Sigmoid colon (tissue), 4 donors: ENCODE measurements at regions not wholly inside any gene's neighbourhood (a gene's known extent, or its start where the extent isn't known, plus 50 kb on each side); places are given as distances from the start of the nearest gene placed in this dataset.

ENCODE experiments used
- EP300 ChIP-seq, 4 donors: sonication (generic); formaldehyde crosslinking; IDR thresholded peaks; one replicate each; pipeline ENCODE4 v1.6.1; 2017; ENCODE audit warnings: antibody characterized with exemption in 4 of 4
- POLR2A ChIP-seq, 2 donors: fragments of 450-650 bp; IDR thresholded peaks; one replicate each; pipeline ENCODE4 v1.6.1; 2016; ENCODE audit warnings: antibody characterized with exemption in 2 of 2, mild to moderate bottlenecking in 2 of 2, moderate library complexity in 2 of 2
- POLR2AphosphoS5 ChIP-seq, 4 donors: sonication (generic); formaldehyde crosslinking; IDR thresholded peaks; one replicate each; pipeline ENCODE4 v1.6.1; 2017; ENCODE audit warnings: antibody characterized with exemption in 4 of 4
- TF ChIP-seq, protein P1 (sequence below), 4 experiments: fragments of 450-650 bp in 3 of 4; fragments of 200-600 bp in 1 of 4; IDR thresholded peaks; one replicate each; pipeline ENCODE4 v1.5.1; 2016 to 2019; ENCODE audit warnings: antibody characterized with exemption in 4 of 4, mild to moderate bottlenecking in 3 of 4, moderate library complexity in 2 of 4

DNA sequence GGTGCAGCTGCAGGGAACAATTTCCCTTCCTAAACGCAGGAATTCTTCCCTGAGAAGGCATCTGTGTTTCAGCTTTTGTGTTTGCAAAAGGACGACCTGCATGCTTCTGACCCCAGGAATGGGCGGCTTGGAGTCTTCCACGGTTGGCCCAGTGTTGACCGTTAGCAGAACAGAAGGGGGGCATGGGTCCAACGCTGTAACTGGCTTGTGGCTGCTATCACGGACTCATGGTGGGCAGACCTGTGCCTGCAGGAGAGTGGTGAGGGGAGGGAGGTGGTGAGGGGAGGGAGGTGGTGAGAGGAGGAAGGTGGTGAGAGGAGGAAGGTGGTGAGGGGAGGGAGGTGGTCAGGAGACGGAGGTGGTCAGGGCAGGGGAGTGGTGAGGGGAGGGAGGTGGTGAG is 388.6 kb upstream of the IRX4 start:
- TF ChIP-seq, protein P1, sequence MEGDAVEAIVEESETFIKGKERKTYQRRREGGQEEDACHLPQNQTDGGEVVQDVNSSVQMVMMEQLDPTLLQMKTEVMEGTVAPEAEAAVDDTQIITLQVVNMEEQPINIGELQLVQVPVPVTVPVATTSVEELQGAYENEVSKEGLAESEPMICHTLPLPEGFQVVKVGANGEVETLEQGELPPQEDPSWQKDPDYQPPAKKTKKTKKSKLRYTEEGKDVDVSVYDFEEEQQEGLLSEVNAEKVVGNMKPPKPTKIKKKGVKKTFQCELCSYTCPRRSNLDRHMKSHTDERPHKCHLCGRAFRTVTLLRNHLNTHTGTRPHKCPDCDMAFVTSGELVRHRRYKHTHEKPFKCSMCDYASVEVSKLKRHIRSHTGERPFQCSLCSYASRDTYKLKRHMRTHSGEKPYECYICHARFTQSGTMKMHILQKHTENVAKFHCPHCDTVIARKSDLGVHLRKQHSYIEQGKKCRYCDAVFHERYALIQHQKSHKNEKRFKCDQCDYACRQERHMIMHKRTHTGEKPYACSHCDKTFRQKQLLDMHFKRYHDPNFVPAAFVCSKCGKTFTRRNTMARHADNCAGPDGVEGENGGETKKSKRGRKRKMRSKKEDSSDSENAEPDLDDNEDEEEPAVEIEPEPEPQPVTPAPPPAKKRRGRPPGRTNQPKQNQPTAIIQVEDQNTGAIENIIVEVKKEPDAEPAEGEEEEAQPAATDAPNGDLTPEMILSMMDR (IDR thresholded peaks at IDR 0.05), result no peak
- TF ChIP-seq POLR2AphosphoS5 (IDR thresholded peaks at IDR 0.05) (no peak), POLR2A (IDR thresholded peaks at IDR 0.05) (no peak), EP300 (IDR thresholded peaks at IDR 0.05) (no peak)
